Kidney epithelial cell (primary cell): ENCODE measurements at regions not wholly inside any gene's neighbourhood (a gene's known extent, or its start where the extent isn't known, plus 50 kb on each side); places are given as distances from the start of the nearest gene placed in this dataset.

ENCODE experiments used
- DNase-seq: peaks from one replicate; pipeline ENCODE4 v3.0.0-alpha.2; 2010; ENCODE audit warnings: low read depth
- H3K27me3 ChIP-seq: 2 replicates; pipeline ENCODE4 v1.6.0; 2011; ENCODE audit warnings: low read length; ENCODE audit not compliant: control insufficient read depth, insufficient read depth
- H3K36me3 ChIP-seq: 2 replicates; pipeline ENCODE4 v1.5.1; 2011; ENCODE audit warnings: low read length; ENCODE audit not compliant: control insufficient read depth, insufficient read depth
- H3K4me3 ChIP-seq: 2 replicates; pipeline ENCODE4 v1.5.1; 2011; ENCODE audit warnings: low read depth, mild to moderate bottlenecking, control low read depth, low read length
- CTCF ChIP-seq: IDR thresholded peaks from 2 replicates; pipeline ENCODE4 v1.5.1; 2011; ENCODE audit warnings: mild to moderate bottlenecking, moderate library complexity, low read length, control low read depth, inconsistent platforms; ENCODE audit not compliant: insufficient read depth, poor library complexity, severe bottlenecking

DNA sequence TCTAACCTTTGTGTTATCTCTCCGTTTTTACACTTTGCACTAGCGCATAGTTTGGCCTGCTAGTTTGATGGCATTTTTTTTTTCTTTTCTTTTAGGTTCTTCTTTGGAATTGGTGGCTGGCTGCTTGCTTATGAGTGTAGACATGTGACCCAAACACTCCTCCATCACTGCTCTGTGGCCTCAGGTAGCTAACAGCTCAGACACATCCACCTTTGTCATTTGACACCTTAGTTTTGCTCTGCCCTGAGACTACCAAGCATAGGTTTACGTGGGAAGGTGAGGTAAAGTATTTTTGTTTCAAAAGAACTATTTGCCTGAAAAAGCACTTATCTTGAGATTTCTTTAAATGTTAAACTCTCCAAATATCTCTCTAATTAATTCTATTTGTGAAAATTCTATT, 368.4 kb upstream of the MAP3K7 start:
- Histone ChIP-seq H3K36me3 (no peaks in the 10 kb centered on the region), H3K4me3 (no peak overlapping the region), H3K27me3 (no peaks in the 10 kb centered on the region)
- no peak for DNase-seq
- no peak for TF ChIP-seq CTCF

- no peak for DNase-seq
- H3K27me3 ChIP-seq: no peaks in the 10 kb centered on the region
- no peak for TF ChIP-seq CTCF
- no peaks in the 10 kb centered on the region for H3K36me3 ChIP-seq
- H3K4me3 ChIP-seq: no peak overlapping the region
Measured at GRCh38 chr6:90953405-90954161, 366.7 kb upstream of the MAP3K7 start.

DNA sequence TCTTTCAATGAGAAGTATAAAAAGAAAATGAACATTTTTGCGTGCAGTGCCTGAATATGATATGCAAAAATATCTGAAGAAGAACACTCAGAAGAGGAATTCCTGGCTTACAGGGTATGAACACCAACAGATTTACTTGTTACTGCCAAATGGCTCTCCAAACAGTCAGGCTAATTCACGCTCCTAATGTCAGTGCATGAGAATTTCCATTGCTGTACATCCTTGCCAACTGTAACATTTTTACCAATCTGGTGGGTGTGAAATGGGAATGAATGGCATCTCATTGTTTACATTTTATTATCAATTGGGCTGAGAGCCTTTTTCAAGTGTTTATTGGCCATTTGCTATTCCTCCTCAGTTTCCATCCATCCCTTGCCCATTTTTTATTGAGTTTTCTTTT, 365.3 kb upstream of the MAP3K7 start:
- Histone ChIP-seq H3K36me3 (no peaks in the 10 kb centered on the region), H3K27me3 (no peaks in the 10 kb centered on the region), H3K4me3 (no peak overlapping the region)
- TF ChIP-seq CTCF: no peak
- DNase-seq: no peak

DNA sequence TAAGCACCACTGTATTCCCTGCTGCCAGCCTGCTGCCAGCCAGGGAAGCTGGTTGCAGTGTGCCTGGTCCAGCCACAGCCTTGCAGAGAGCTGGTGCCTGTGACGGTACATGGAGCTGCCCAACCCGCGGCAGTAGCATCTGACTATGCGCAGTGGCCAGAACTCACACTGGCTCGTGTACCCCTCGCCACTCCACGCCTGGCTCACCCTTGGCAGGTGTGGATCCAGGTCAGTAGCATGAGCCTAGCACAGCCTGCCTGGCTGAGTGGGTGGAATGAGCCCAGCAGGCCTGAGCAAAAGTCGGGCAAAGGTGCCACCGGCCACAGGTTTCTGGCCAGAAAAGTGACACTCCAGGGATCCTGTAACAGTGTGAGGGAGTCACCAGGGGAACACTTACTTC, 361.7 kb upstream of the MAP3K7 start:
- no peak for TF ChIP-seq CTCF
- H3K4me3 ChIP-seq: no peak overlapping the region
- no peaks in the 10 kb centered on the region for H3K27me3 ChIP-seq
- H3K36me3 ChIP-seq: no peaks in the 10 kb centered on the region
- DNase-seq: no peak

DNA sequence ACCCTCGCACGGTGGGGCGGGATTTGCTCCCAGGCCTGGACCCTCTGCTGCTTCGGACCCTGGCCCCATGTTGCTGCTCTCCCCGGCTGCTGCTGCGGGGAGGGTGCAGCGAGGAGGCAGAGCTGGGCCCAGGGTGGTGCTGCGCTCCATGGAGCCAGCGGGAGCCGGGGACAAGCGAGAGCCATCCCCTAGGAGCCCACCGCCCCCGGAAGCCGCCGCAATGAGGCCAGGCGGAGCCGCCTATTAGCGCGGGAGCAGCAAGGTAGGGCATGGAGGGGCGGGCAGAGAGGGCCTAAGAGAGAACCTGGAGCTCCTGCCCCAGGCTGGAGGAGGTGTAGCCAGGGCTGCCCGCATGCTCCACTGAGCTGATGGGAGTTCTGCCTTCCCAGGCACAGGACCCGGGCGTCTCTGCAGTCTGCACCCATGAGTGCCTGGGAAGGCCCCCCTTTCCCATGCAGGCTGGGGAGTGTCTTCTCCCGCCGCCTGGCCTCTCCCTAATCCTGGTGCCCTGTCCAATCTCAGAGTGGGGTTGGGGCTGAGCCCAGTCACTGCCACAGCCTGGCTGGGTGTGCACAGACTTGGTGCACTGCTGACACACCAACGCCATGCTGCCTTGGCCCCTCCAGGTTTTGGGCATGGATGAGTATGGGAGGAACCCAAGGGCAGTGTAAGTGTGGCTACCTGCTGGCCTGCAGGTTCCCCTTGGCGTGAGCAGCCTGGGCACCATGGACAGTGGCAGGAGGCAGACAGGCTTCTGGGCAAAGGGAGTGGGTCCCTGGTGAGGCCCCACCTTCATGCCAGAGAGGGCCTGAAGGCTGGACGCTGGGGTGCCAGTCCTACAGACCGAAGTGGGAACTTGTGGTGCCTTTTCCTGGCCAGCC, 360.6 kb upstream of the MAP3K7 start:
- no peak for TF ChIP-seq CTCF
- no peaks in the 10 kb centered on the region for H3K36me3 ChIP-seq
- H3K27me3 ChIP-seq: no peaks in the 10 kb centered on the region
- H3K4me3 ChIP-seq: no peak overlapping the region
- DNase-seq: no peak
